ENCODE measurements at regions not wholly inside any gene's neighbourhood (a gene's known extent, or its start where the extent isn't known, plus 50 kb on each side); places are given as distances from the start of the nearest gene placed in this dataset.

- no peaks in the 10 kb centered on the region for H3K4me1 ChIP-seq
- no peaks in the 10 kb centered on the region for H3K36me3 ChIP-seq
- no peak for TF ChIP-seq CTCF (IDR thresholded peaks at IDR 0.05)
- H3K27ac ChIP-seq, result no peak overlapping the region
- H3K27me3 ChIP-seq (ENCODE audit: low read depth), result no peaks in the 10 kb centered on the region
- intact Hi-C loops (cut with DNase I), result no loop called here
- DNase-seq (no peak), ATAC-seq (no peak)
- peaks cover 4% of the 10 kb centered on the region for H3K9me3 ChIP-seq
- H3K4me3 ChIP-seq, result no peak overlapping the region
These were observed 144.4 kb downstream of the ZNF621 start for GRCh38 chr3:40669176-40669575.

GRCh38 chr3:40672861-40673260 lies 148.1 kb downstream of the ZNF621 start:
- no peaks in the 10 kb centered on the region for H3K4me1 ChIP-seq
- intact Hi-C loops (cut with DNase I), result no loop called here
- H3K4me3 ChIP-seq, result no peak overlapping the region
- ATAC-seq (no peak), DNase-seq (no peak)
- H3K9me3 ChIP-seq, result peaks cover 9% of the 10 kb centered on the region
- H3K36me3 ChIP-seq, result no peaks in the 10 kb centered on the region
- TF ChIP-seq CTCF (IDR thresholded peaks at IDR 0.05), result no peak
- H3K27ac ChIP-seq, result no peak overlapping the region
- H3K27me3 ChIP-seq (ENCODE audit: low read depth), result no peaks in the 10 kb centered on the region

- Histone ChIP-seq H3K4me1 (no peaks in the 10 kb centered on the region), H3K27me3 (ENCODE audit: low read depth) (no peaks in the 10 kb centered on the region), H3K27ac (no peak overlapping the region), H3K4me3 (no peak overlapping the region), H3K36me3 (no peaks in the 10 kb centered on the region), H3K9me3 (peaks cover 9% of the 10 kb centered on the region)
- no peak for TF ChIP-seq CTCF (IDR thresholded peaks at IDR 0.05)
- intact Hi-C loops (cut with DNase I), result no loop called here
- DNase-seq (no peak), ATAC-seq (no peak)
These were observed 152.6 kb downstream of the ZNF621 start for GRCh38 chr3:40677321-40677720.

GRCh38 chr3:40677749-40678148 lies 153.0 kb downstream of the ZNF621 start:
- ATAC-seq, result no peak
- intact Hi-C loops (cut with DNase I), result no loop called here
- no peaks in the 10 kb centered on the region for H3K4me1 ChIP-seq

GRCh38 chr3:40679290-40679689 lies 154.5 kb downstream of the ZNF621 start:
- Histone ChIP-seq H3K36me3 (no peaks in the 10 kb centered on the region), H3K27me3 (ENCODE audit: low read depth) (no peaks in the 10 kb centered on the region), H3K9me3 (peaks cover 4% of the 10 kb centered on the region), H3K4me3 (no peak overlapping the region), H3K27ac (no peak overlapping the region), H3K4me1 (no peaks in the 10 kb centered on the region)
- intact Hi-C loops (cut with DNase I), result no loop called here
- no peak for TF ChIP-seq CTCF (IDR thresholded peaks at IDR 0.05)
- ATAC-seq, result no peak
- DNase-seq, result no peak

More at GRCh38 chr3:40677749-40678148, 153.0 kb downstream of the ZNF621 start:
- no peak overlapping the region for H3K4me3 ChIP-seq
- H3K36me3 ChIP-seq, result no peaks in the 10 kb centered on the region
- H3K9me3 ChIP-seq, result peaks cover 9% of the 10 kb centered on the region
- no peaks in the 10 kb centered on the region for H3K27me3 ChIP-seq (ENCODE audit: low read depth)
- no peak overlapping the region for H3K27ac ChIP-seq
- no peak for DNase-seq
- no peak for TF ChIP-seq CTCF (IDR thresholded peaks at IDR 0.05)
